ENCODE measurements at regions not wholly inside any gene's neighbourhood (a gene's known extent, or its start where the extent isn't known, plus 50 kb on each side); places are given as distances from the start of the nearest gene placed in this dataset.
"Not testable (repeated sequence)": the region's sequence is repeated elsewhere in the genome, so short reads cannot be mapped to it uniquely, and the experiment has no call there.

DNA sequence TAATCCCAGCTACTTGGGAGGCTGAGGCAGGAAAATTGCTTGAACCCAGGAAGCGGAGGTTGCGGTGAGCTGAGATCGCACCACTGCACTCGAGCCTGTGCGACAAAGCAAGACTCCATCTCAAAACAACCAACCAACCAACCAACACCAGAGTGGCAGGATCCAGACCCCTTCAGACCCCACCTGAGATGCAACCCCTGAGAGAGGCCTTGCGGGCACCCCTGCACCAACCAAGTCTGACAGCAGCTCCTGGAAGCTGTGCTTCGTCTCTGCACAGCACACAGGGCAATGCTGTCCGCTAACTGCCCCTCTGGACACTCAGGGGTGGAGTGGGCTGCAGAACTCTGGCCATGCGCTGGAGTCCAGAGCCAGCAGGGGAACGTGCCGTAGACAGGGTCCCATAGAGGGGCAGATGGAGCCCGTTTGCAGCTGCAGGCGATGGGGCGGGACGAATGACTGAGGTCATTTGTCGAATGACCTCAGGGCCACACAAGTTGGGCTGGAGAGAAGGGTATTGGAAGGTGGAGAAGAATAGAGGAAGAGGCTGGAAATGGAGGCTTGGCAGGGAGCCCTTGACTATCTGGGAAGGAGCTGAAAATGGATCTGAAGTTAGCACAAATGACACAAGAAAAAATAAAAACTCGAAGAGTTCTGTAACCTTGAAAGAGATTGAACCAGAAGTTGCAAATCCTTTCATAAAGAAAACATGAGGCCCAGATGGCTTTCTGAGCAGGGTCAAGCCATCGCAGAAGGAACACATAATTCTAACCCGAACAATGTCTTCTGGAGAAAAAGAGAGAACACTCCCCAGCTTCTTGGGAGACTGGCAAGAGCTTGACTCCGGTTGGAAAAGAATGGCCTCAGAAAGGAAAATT lies 199.7 kb downstream of the CTTN start:
- H3K9me3 Mint-ChIP-seq (ENCODE audit: low read depth), result no peaks in the 10 kb centered on the region
- no peak overlapping the region for H3K4me3 Mint-ChIP-seq (ENCODE audit: low read depth)
- TF ChIP-seq CTCF (IDR thresholded peaks at IDR 0.05; ENCODE audit: unreplicated experiment), result no peak

DNA sequence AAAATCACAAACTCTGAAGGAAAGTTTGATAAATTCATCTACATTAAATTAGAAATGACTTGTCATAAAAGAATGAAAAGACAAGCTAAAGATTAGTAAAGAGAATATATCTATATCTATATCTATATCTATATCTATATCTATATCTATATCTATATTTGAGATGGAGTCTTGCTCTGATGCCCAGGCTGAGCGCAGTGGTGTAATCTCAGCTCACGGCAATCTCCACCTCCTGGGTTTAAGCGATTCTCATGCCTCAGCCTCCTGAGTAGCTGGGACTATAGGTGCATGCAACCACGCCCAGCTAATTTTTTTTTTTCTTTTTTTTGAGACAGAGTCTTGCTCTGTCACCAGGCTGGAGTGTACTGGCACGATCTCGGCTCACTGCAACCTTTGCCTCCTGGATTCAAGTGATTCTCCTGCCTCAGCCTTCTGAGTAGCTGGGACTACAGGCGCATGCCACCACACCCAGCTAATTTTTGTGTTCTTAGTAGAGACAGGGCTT lies 202.6 kb downstream of the CTTN start:
- H3K36me3 Mint-ChIP-seq (ENCODE audit: insufficient read depth); H3K27ac Mint-ChIP-seq; DNase-seq (ENCODE audit: low spot score, unreplicated experiment); H3K9me3 Mint-ChIP-seq (ENCODE audit: low read depth); H3K4me3 Mint-ChIP-seq (ENCODE audit: low read depth); H3K27me3 Mint-ChIP-seq; H3K4me1 Mint-ChIP-seq (ENCODE audit: low read depth): not testable (repeated sequence)

More for the DNA sequence above, 199.7 kb downstream of the CTTN start:
- peaks cover 2% of the 10 kb centered on the region for H3K36me3 Mint-ChIP-seq (ENCODE audit: insufficient read depth)
- peaks cover 2% of the 10 kb centered on the region for H3K4me1 Mint-ChIP-seq (ENCODE audit: low read depth)
- H3K27ac Mint-ChIP-seq, result no peak overlapping the region
- no peak for DNase-seq (ENCODE audit: low spot score, unreplicated experiment)
- H3K27me3 Mint-ChIP-seq, result no peaks in the 10 kb centered on the region

DNA sequence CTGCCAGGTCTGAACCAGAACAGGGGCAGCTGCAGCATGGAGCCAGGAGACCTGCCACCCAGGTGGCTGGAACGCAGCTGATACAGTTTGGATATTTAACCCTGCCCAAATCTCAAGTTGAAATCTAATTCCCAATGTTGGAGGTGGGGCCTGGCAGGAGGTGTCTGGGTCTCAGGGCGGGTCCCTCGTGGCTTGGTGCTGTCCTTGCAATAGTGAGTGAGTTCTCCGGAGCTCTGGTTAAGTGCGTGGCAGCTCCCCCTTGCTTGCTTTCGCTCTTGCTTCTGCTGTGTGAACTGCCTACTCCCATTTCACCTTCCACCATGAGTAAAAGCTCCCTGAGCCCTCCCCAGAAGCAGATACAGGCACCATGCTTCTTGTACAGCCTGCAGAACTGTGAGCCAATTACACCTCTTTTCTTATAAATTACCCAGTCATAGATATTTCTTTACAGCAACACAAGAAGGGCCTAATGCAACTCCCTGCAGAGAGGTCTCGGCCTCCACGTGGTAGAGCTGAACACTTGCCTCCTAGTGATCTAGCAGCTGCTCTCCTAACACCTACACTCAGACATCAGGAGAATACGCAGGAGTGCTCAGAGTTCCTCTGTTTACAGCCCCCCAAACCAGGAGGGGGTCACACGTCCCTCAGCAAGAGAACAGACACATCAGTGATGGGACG lies 203.7 kb downstream of the CTTN start:
- Mint-ChIP-seq H3K9me3 (ENCODE audit: low read depth) (no peaks in the 10 kb centered on the region), H3K27me3 (no peaks in the 10 kb centered on the region), H3K27ac (no peak overlapping the region), H3K4me1 (ENCODE audit: low read depth) (peaks cover 2% of the 10 kb centered on the region), H3K36me3 (ENCODE audit: insufficient read depth) (peaks cover 2% of the 10 kb centered on the region), H3K4me3 (ENCODE audit: low read depth) (no peak overlapping the region)
- DNase-seq (ENCODE audit: low spot score, unreplicated experiment), result no peak
- no peak for TF ChIP-seq CTCF (IDR thresholded peaks at IDR 0.05; ENCODE audit: unreplicated experiment)

- DNase-seq (ENCODE audit: low spot score, unreplicated experiment), result no peak
- Mint-ChIP-seq H3K27me3 (no peaks in the 10 kb centered on the region), H3K36me3 (ENCODE audit: insufficient read depth) (no peaks in the 10 kb centered on the region), H3K4me3 (ENCODE audit: low read depth) (no peak overlapping the region), H3K27ac (no peak overlapping the region), H3K9me3 (ENCODE audit: low read depth) (no peaks in the 10 kb centered on the region), H3K4me1 (ENCODE audit: low read depth) (no peaks in the 10 kb centered on the region)
- TF ChIP-seq CTCF (IDR thresholded peaks at IDR 0.05; ENCODE audit: unreplicated experiment), result no peak
These were observed 204.9 kb downstream of the CTTN start for GRCh38 chr11:70603114-70603755.

DNA sequence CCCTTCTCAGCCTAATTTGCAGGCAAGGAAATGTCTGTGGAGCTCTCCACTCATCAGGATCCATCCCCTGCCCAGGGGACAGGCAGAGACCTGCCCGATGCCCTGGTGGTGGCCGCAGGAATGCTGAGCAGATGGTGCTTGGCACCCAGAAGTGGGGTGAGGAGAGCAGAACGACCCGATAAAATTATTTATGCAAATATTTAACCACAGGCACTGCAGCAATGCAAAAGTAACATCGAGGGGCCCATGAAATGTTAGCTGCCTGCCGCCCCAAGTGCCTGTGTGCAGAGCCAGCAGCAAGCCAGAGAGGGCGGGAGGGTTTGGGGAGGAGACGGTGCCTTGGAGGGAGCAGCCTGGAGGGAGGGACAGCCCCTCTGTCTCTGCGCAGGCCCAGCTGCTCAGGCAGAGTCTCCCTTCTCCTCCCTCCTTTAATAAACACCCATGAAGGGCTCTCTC lies 205.5 kb downstream of the CTTN start:
- DNase-seq (ENCODE audit: low spot score, unreplicated experiment), result no peak
- Mint-ChIP-seq H3K4me3 (ENCODE audit: low read depth) (no peak overlapping the region), H3K36me3 (ENCODE audit: insufficient read depth) (no peaks in the 10 kb centered on the region), H3K4me1 (ENCODE audit: low read depth) (peaks cover 1% of the 10 kb centered on the region), H3K27ac (no peak overlapping the region), H3K27me3 (no peaks in the 10 kb centered on the region), H3K9me3 (ENCODE audit: low read depth) (no peaks in the 10 kb centered on the region)
- TF ChIP-seq CTCF (IDR thresholded peaks at IDR 0.05; ENCODE audit: unreplicated experiment), result no peak
